ENCODE measurements at regions not wholly inside any gene's neighbourhood (a gene's known extent, or its start where the extent isn't known, plus 50 kb on each side); places are given as distances from the start of the nearest gene placed in this dataset.

GRCh38 chr5:83844449-83845068 is 123.9 kb upstream of the HAPLN1 start:
- no peak for ATAC-seq (ENCODE audit: low read depth)

GRCh38 chr5:83839788-83840187 is 119.1 kb upstream of the HAPLN1 start:
- H2AFZ ChIP-seq (ENCODE audit: insufficient read depth, low read depth, low read length, poor library complexity, severe bottlenecking), result no peak overlapping the region
- ATAC-seq (ENCODE audit: low read depth) (no peak), DNase-seq (no peak)
- no peaks in the 10 kb centered on the region for H3K27me3 Mint-ChIP-seq
- H3K79me2 ChIP-seq (ENCODE audit: control insufficient read depth, insufficient read depth, low read length), result no peaks in the 10 kb centered on the region
- ChIA-PET POLR2A (no interaction called here), CTCF (no interaction called here)
- no peak for TF ChIP-seq CTCF (IDR thresholded peaks at IDR 0.05)
- no peak for TF ChIP-seq EZH2 (IDR thresholded peaks at IDR 0.05; ENCODE audit: borderline replicate concordance, insufficient read depth, low read depth, low read length, poor library complexity, severe bottlenecking)
- H3K27ac ChIP-seq (ENCODE audit: low read length in 2 of 2), result no peak overlapping the region
- H3K4me3 Mint-ChIP-seq, result no peak overlapping the region
- no peak overlapping the region for H3K9ac ChIP-seq (ENCODE audit: low read length)
- no peaks in the 10 kb centered on the region for H3K4me1 Mint-ChIP-seq
- no peaks in the 10 kb centered on the region for H3K36me3 ChIP-seq (replicated peaks in 1 of 2; ENCODE audit: control extremely low read depth in 1 of 2, control insufficient read depth in 1 of 2, extremely low read depth in 1 of 2, insufficient read depth in 2 of 2, low read length in 1 of 2)
- H3K9me3 ChIP-seq (ENCODE audit: control extremely low read depth in 1 of 3, control insufficient read depth in 2 of 3, insufficient read depth in 1 of 3, low read length in 2 of 3), result no peaks in the 10 kb centered on the region
- H4K20me1 ChIP-seq (ENCODE audit: control insufficient read depth, insufficient read depth, low read length, poor library complexity, severe bottlenecking), result no peaks in the 10 kb centered on the region
- H3K9me3 Mint-ChIP-seq (ENCODE audit: insufficient read depth), result no peaks in the 10 kb centered on the region
- no CpG with 5 or more reads among the region's 3 CpGs for WGBS (ENCODE audit: insufficient coverage)
- H3K4me1 ChIP-seq (ENCODE audit: control insufficient read depth in 2 of 2, insufficient read depth in 2 of 2, low read length in 2 of 2), result no peaks in the 10 kb centered on the region
- H3K4me3 ChIP-seq (ENCODE audit: control extremely low read depth in 1 of 5, extremely low read depth in 1 of 5, insufficient read depth in 1 of 5, low read depth in 2 of 5, low read length in 4 of 5), result no peak overlapping the region
- H3K4me2 ChIP-seq (replicated peaks; ENCODE audit: low read depth, low read length, poor library complexity, severe bottlenecking), result no peak overlapping the region
- intact Hi-C loops (cut with micrococcal nuclease), result no loop called here
- no peaks in the 10 kb centered on the region for H3K27me3 ChIP-seq (replicated peaks in 1 of 4; ENCODE audit: control extremely low read depth in 1 of 4, control insufficient read depth in 3 of 4, insufficient read depth in 4 of 4, low read length in 3 of 4)
- H3K27ac Mint-ChIP-seq, result no peak overlapping the region

More at GRCh38 chr5:83844449-83845068, 123.9 kb upstream of the HAPLN1 start:
- ChIA-PET CTCF (no interaction called here), POLR2A (no interaction called here)
- H3K27ac ChIP-seq (ENCODE audit: low read length in 2 of 2), result no peak overlapping the region
- no peak overlapping the region for H3K9ac ChIP-seq (ENCODE audit: low read length)
- H3K9me3 ChIP-seq (ENCODE audit: control extremely low read depth in 1 of 3, control insufficient read depth in 2 of 3, insufficient read depth in 1 of 3, low read length in 2 of 3), result no peaks in the 10 kb centered on the region
- DNase-seq, result no peak
- no peak for TF ChIP-seq CTCF (IDR thresholded peaks at IDR 0.05)
- TF ChIP-seq EZH2 (IDR thresholded peaks at IDR 0.05; ENCODE audit: borderline replicate concordance, insufficient read depth, low read depth, low read length, poor library complexity, severe bottlenecking), result no peak
- H2AFZ ChIP-seq (ENCODE audit: insufficient read depth, low read depth, low read length, poor library complexity, severe bottlenecking), result peak overlapping the region; percentile 38
- WGBS (ENCODE audit: insufficient coverage), result 58% methylated on average over 3 of the region's 7 CpGs
- no peaks in the 10 kb centered on the region for H3K4me1 Mint-ChIP-seq
- H3K4me1 ChIP-seq (ENCODE audit: control insufficient read depth in 2 of 2, insufficient read depth in 2 of 2, low read length in 2 of 2), result no peaks in the 10 kb centered on the region
- H3K27ac Mint-ChIP-seq, result no peak overlapping the region
- no peaks in the 10 kb centered on the region for H4K20me1 ChIP-seq (ENCODE audit: control insufficient read depth, insufficient read depth, low read length, poor library complexity, severe bottlenecking)
- no peaks in the 10 kb centered on the region for H3K9me3 Mint-ChIP-seq (ENCODE audit: insufficient read depth)
- H3K4me3 Mint-ChIP-seq, result no peak overlapping the region
- no peaks in the 10 kb centered on the region for H3K27me3 Mint-ChIP-seq
- no peaks in the 10 kb centered on the region for H3K79me2 ChIP-seq (ENCODE audit: control insufficient read depth, insufficient read depth, low read length)
- intact Hi-C loops (cut with micrococcal nuclease), result no loop called here
- H3K36me3 ChIP-seq (replicated peaks in 1 of 2; ENCODE audit: control extremely low read depth in 1 of 2, control insufficient read depth in 1 of 2, extremely low read depth in 1 of 2, insufficient read depth in 2 of 2, low read length in 1 of 2), result no peaks in the 10 kb centered on the region
- no peaks in the 10 kb centered on the region for H3K27me3 ChIP-seq (replicated peaks in 1 of 4; ENCODE audit: control extremely low read depth in 1 of 4, control insufficient read depth in 3 of 4, insufficient read depth in 4 of 4, low read length in 3 of 4)
- no peak overlapping the region for H3K4me3 ChIP-seq (ENCODE audit: control extremely low read depth in 1 of 5, extremely low read depth in 1 of 5, insufficient read depth in 1 of 5, low read depth in 2 of 5, low read length in 4 of 5)
- peak overlapping the region; percentile 5 for H3K4me2 ChIP-seq (replicated peaks; ENCODE audit: low read depth, low read length, poor library complexity, severe bottlenecking)

Data from B cell (primary cell).